WTC11 (cell line): ENCODE measurements at regions not wholly inside any gene's neighbourhood (a gene's known extent, or its start where the extent isn't known, plus 50 kb on each side); places are given as distances from the start of the nearest gene placed in this dataset.

Source experiments
- ATAC-seq: fragments of 200-7000 bp; cut with Tn5 transposase; 2 replicates; pipeline ENCODE4 v1.10.0; 2021; ENCODE audit warnings: mild to moderate bottlenecking, moderate library complexity
- CTCF ChIA-PET: fragments of 300-600 bp; sonication (Branson Sonifier 250); formaldehyde crosslinking; loops from one replicate; lab custom pipeline; 2021; ENCODE audit warnings: antibody characterized with exemption; lab: Charles Lee
- POLR2A ChIA-PET: fragments of 350-600 bp; sonication (Branson Sonifier 250); formaldehyde crosslinking; loops from one replicate; lab custom pipeline; 2021; ENCODE audit warnings: antibody characterized with exemption; lab: Charles Lee
- DNase-seq: peaks from one replicate; pipeline ENCODE4 v3.0.0; 2021; ENCODE audit warnings: low spot score
- H3K27ac Mint-ChIP-seq: 2 replicates; pipeline ENCODE4 v1.8.0; 2021; ENCODE audit warnings: mixed read lengths
- H3K27me3 Mint-ChIP-seq: 2 replicates; pipeline ENCODE4 v1.8.0; 2021; ENCODE audit warnings: low read depth, mild to moderate bottlenecking, moderate library complexity, mixed read lengths
- H3K36me3 Mint-ChIP-seq: 2 replicates; pipeline ENCODE4 v1.8.0; 2021; ENCODE audit warnings: mixed read lengths
- H3K4me1 Mint-ChIP-seq: 2 replicates; pipeline ENCODE4 v1.8.0; 2022; ENCODE audit warnings: mixed read lengths
- H3K4me3 Mint-ChIP-seq: 2 replicates; pipeline ENCODE4 v1.8.0; 2021; ENCODE audit warnings: mild to moderate bottlenecking, moderate library complexity, mixed read lengths
- H3K9me3 Mint-ChIP-seq: 2 replicates; pipeline ENCODE4 v1.8.0; 2021; ENCODE audit warnings: mixed read lengths
- ATF3 ChIP-seq: sonication (generic); formaldehyde crosslinking; conservative IDR thresholded peaks from 2 replicates; pipeline ENCODE4 v1.8.1; 2022; ENCODE audit warnings: mild to moderate bottlenecking, missing genetic modification reagents
- CBFB ChIP-seq: sonication (generic); formaldehyde crosslinking; IDR thresholded peaks from 2 replicates; pipeline ENCODE4 v1.8.1; 2022; ENCODE audit warnings: mild to moderate bottlenecking, low read depth, missing genetic modification reagents
- ERG ChIP-seq: fragments of 250-450 bp; sonication (Bioruptor Pico); IDR thresholded peaks from 2 replicates; pipeline ENCODE4 v1.8.0; 2021; ENCODE audit warnings: mild to moderate bottlenecking
- ETV6 ChIP-seq: sonication (generic); formaldehyde crosslinking; IDR thresholded peaks from 2 replicates; pipeline ENCODE4 v1.8.1; 2022; ENCODE audit warnings: mild to moderate bottlenecking, missing genetic modification reagents
- FOXP1 ChIP-seq: sonication (generic); formaldehyde crosslinking; IDR thresholded peaks from 2 replicates; pipeline ENCODE4 v1.8.0; 2022; ENCODE audit warnings: missing genetic modification reagents, mild to moderate bottlenecking, moderate library complexity, borderline replicate concordance
- FOXP4 ChIP-seq: sonication (generic); formaldehyde crosslinking; IDR thresholded peaks from 2 replicates; pipeline ENCODE4 v1.8.0; 2022; ENCODE audit warnings: mild to moderate bottlenecking, missing genetic modification reagents
- GTF2I ChIP-seq: fragments of 250-450 bp; sonication (Bioruptor Pico); conservative IDR thresholded peaks from 2 replicates; pipeline ENCODE4 v1.4.0; 2021; ENCODE audit warnings: mild to moderate bottlenecking
- HMGXB4 ChIP-seq: sonication (generic); formaldehyde crosslinking; IDR thresholded peaks from 2 replicates; pipeline ENCODE4 v1.8.1; 2023; ENCODE audit warnings: mild to moderate bottlenecking, moderate library complexity, missing genetic modification reagents
- IRF1 ChIP-seq: sonication (generic); formaldehyde crosslinking; IDR thresholded peaks from 2 replicates; pipeline ENCODE4 v1.8.0; 2023; ENCODE audit warnings: missing genetic modification reagents
- KAT7 ChIP-seq: sonication (generic); formaldehyde crosslinking; IDR thresholded peaks from 2 replicates; pipeline ENCODE4 v1.8.1; 2023; ENCODE audit warnings: missing genetic modification reagents, mild to moderate bottlenecking, borderline replicate concordance
- MYBL2 ChIP-seq: sonication (generic); formaldehyde crosslinking; IDR thresholded peaks from 2 replicates; pipeline ENCODE4 v1.8.1; 2023; ENCODE audit warnings: mild to moderate bottlenecking, moderate library complexity, missing genetic modification reagents
- NFATC4 ChIP-seq: fragments of 250-450 bp; sonication (Bioruptor Pico); IDR thresholded peaks from 2 replicates; pipeline ENCODE4 v1.9.0; 2021; ENCODE audit warnings: mild to moderate bottlenecking
- NFYB ChIP-seq: sonication (generic); formaldehyde crosslinking; conservative IDR thresholded peaks from 2 replicates; pipeline ENCODE4 v1.8.0; 2022; ENCODE audit warnings: low read depth, missing genetic modification reagents
- NR1H2 ChIP-seq: sonication (generic); formaldehyde crosslinking; IDR thresholded peaks from 2 replicates; pipeline ENCODE4 v1.9.0; 2021; ENCODE audit warnings: mild to moderate bottlenecking, moderate library complexity, missing genetic modification reagents
- SMAD3 ChIP-seq: sonication (generic); formaldehyde crosslinking; IDR thresholded peaks from 2 replicates; pipeline ENCODE4 v1.8.0; 2022; ENCODE audit warnings: missing genetic modification reagents, mild to moderate bottlenecking, borderline replicate concordance
- SOX15 ChIP-seq: fragments of 250-450 bp; sonication (Bioruptor Pico); IDR thresholded peaks from 2 replicates; pipeline ENCODE4 v1.9.0; 2021; ENCODE audit warnings: mild to moderate bottlenecking
- STAT6 ChIP-seq: sonication (generic); formaldehyde crosslinking; conservative IDR thresholded peaks from 2 replicates; pipeline ENCODE4 v1.8.1; 2023; ENCODE audit warnings: mild to moderate bottlenecking, low read depth, missing genetic modification reagents, moderate library complexity
- ZNF219 ChIP-seq: sonication (generic); formaldehyde crosslinking; IDR thresholded peaks from 2 replicates; pipeline ENCODE4 v1.8.0; 2023; ENCODE audit warnings: missing genetic modification reagents, mild to moderate bottlenecking, borderline replicate concordance
- ZNF281 ChIP-seq: sonication (generic); formaldehyde crosslinking; IDR thresholded peaks from 2 replicates; pipeline ENCODE4 v1.8.0; 2023; ENCODE audit warnings: mild to moderate bottlenecking, missing genetic modification reagents

- Mint-ChIP-seq H3K4me1 (peaks cover 2% of the 10 kb centered on the region; the same call in 1 of the 2 replicates), H3K27me3 (no peaks in the 10 kb centered on the region), H3K27ac (no peak overlapping the region)
- TF ChIP-seq SMAD3 (CRISPR knock-in tag) (no peak), IRF1 (CRISPR knock-in tag) (no peak), ERG (no peak), SOX15 (no peak), FOXP1 (no peak), STAT6 (CRISPR knock-in tag) (no peak), GTF2I (CRISPR knock-in tag) (no peak), ETV6 (CRISPR knock-in tag) (no peak), NFATC4 (CRISPR knock-in tag) (no peak), KAT7 (no peak), HMGXB4 (no peak), ZNF281 (CRISPR knock-in tag) (no peak)
- TF ChIP-seq, all 79 proteins: peak for 0
- no peaks in the 10 kb centered on the region for H3K9me3 Mint-ChIP-seq
- H3K36me3 Mint-ChIP-seq, result no peaks in the 10 kb centered on the region
- H3K4me3 Mint-ChIP-seq, result no peak overlapping the region
- no peak for DNase-seq
- ChIA-PET POLR2A (no interaction called here), CTCF (no interaction called here)
- ATAC-seq, result no peak
Measured at GRCh38 chr11:98874050-98874449, 146.7 kb upstream of the CNTN5 start.

GRCh38 chr11:98895936-98896335 is 124.8 kb upstream of the CNTN5 start:
- Mint-ChIP-seq H3K36me3 (peaks cover 10% of the 10 kb centered on the region), H3K27ac (no peak overlapping the region), H3K4me3 (no peak overlapping the region), H3K9me3 (peaks cover 38% of the 10 kb centered on the region), H3K27me3 (no peaks in the 10 kb centered on the region), H3K4me1 (no peaks in the 10 kb centered on the region)
- ATAC-seq (no peak), DNase-seq (no peak)
- POLR2A ChIA-PET, result no interaction called here
- CTCF ChIA-PET, result no interaction called here
- TF ChIP-seq MYBL2 (CRISPR knock-in tag), result no peak
- no peak for TF ChIP-seq ATF3
- no peak for TF ChIP-seq NR1H2 (CRISPR knock-in tag)
- TF ChIP-seq CBFB (CRISPR knock-in tag), result no peak
- no peak for TF ChIP-seq NFYB (CRISPR knock-in tag)
- TF ChIP-seq FOXP4 (CRISPR knock-in tag), result no peak
- TF ChIP-seq ZNF219 (CRISPR knock-in tag), result no peak
- TF ChIP-seq STAT6 (CRISPR knock-in tag), result no peak
